PC-3 (cell line): ENCODE measurements at regions not wholly inside any gene's neighbourhood (a gene's known extent, or its start where the extent isn't known, plus 50 kb on each side); places are given as distances from the start of the nearest gene placed in this dataset.

Source experiments
- CTCF ChIP-seq: fragments of 300-600 bp; sonication (generic); conservative IDR thresholded peaks from 2 replicates; pipeline ENCODE4 v1.5.1; 2017; ENCODE audit warnings: antibody characterized with exemption, low read depth, mild to moderate bottlenecking, low read length
- EZH2 ChIP-seq: fragments of 300-600 bp; sonication (generic); IDR thresholded peaks from one replicate; pipeline ENCODE4 v1.6.1; 2017; ENCODE audit warnings: antibody characterized with exemption, mild to moderate bottlenecking, low read length; ENCODE audit not compliant: unreplicated experiment

- no peak for TF ChIP-seq CTCF
- no peak for TF ChIP-seq EZH2
These were observed 1043.6 kb downstream of the UQCRFS1 start for GRCh38 chr19:28169168-28169887.
